WTC11 (cell line): ENCODE measurements at regions not wholly inside any gene's neighbourhood (a gene's known extent, or its start where the extent isn't known, plus 50 kb on each side); places are given as distances from the start of the nearest gene placed in this dataset.

Experiments used
- ATAC-seq: fragments of 200-7000 bp; cut with Tn5 transposase; 2 replicates; pipeline ENCODE4 v1.10.0; 2021; ENCODE audit warnings: mild to moderate bottlenecking, moderate library complexity
- CTCF ChIA-PET: fragments of 300-600 bp; sonication (Branson Sonifier 250); formaldehyde crosslinking; loops from one replicate; lab custom pipeline; 2021; ENCODE audit warnings: antibody characterized with exemption; lab: Charles Lee
- POLR2A ChIA-PET: fragments of 350-600 bp; sonication (Branson Sonifier 250); formaldehyde crosslinking; loops from one replicate; lab custom pipeline; 2021; ENCODE audit warnings: antibody characterized with exemption; lab: Charles Lee
- DNase-seq: peaks from one replicate; pipeline ENCODE4 v3.0.0; 2021; ENCODE audit warnings: low spot score
- H3K27ac Mint-ChIP-seq: 2 replicates; pipeline ENCODE4 v1.8.0; 2021; ENCODE audit warnings: mixed read lengths
- H3K27me3 Mint-ChIP-seq: 2 replicates; pipeline ENCODE4 v1.8.0; 2021; ENCODE audit warnings: low read depth, mild to moderate bottlenecking, moderate library complexity, mixed read lengths
- H3K36me3 Mint-ChIP-seq: 2 replicates; pipeline ENCODE4 v1.8.0; 2021; ENCODE audit warnings: mixed read lengths
- H3K4me1 Mint-ChIP-seq: 2 replicates; pipeline ENCODE4 v1.8.0; 2022; ENCODE audit warnings: mixed read lengths
- H3K4me3 Mint-ChIP-seq: 2 replicates; pipeline ENCODE4 v1.8.0; 2021; ENCODE audit warnings: mild to moderate bottlenecking, moderate library complexity, mixed read lengths
- H3K9me3 Mint-ChIP-seq: 2 replicates; pipeline ENCODE4 v1.8.0; 2021; ENCODE audit warnings: mixed read lengths
- ATF1 ChIP-seq: sonication (generic); formaldehyde crosslinking; IDR thresholded peaks from 2 replicates; pipeline ENCODE4 v1.8.1; 2023; ENCODE audit warnings: mild to moderate bottlenecking, moderate library complexity, missing genetic modification reagents
- FOXJ3 ChIP-seq: sonication (generic); formaldehyde crosslinking; IDR thresholded peaks from 2 replicates; pipeline ENCODE4 v1.9.0; 2021; ENCODE audit warnings: missing genetic modification reagents, mild to moderate bottlenecking, borderline replicate concordance
- GTF2I ChIP-seq: fragments of 250-450 bp; sonication (Bioruptor Pico); conservative IDR thresholded peaks from 2 replicates; pipeline ENCODE4 v1.4.0; 2021; ENCODE audit warnings: mild to moderate bottlenecking
- JAZF1 ChIP-seq: fragments of 250-450 bp; sonication (Bioruptor Pico); IDR thresholded peaks from 2 replicates; pipeline ENCODE4 v1.9.0; 2021; ENCODE audit warnings: moderate library complexity, mild to moderate bottlenecking, inconsistent platforms
- RELA ChIP-seq: sonication (generic); formaldehyde crosslinking; IDR thresholded peaks from 2 replicates; pipeline ENCODE4 v1.8.1; 2022; ENCODE audit warnings: missing genetic modification reagents, mild to moderate bottlenecking, borderline replicate concordance
- SOX15 ChIP-seq: fragments of 250-450 bp; sonication (Bioruptor Pico); IDR thresholded peaks from 2 replicates; pipeline ENCODE4 v1.9.0; 2021; ENCODE audit warnings: mild to moderate bottlenecking
- TCF7 ChIP-seq: sonication (generic); formaldehyde crosslinking; IDR thresholded peaks from 2 replicates; pipeline ENCODE4 v1.8.0; 2022; ENCODE audit warnings: mild to moderate bottlenecking, low read depth, missing genetic modification reagents, moderate library complexity
- TEAD4 ChIP-seq: sonication (generic); formaldehyde crosslinking; IDR thresholded peaks from 2 replicates; pipeline ENCODE4 v1.8.0; 2022; ENCODE audit warnings: mild to moderate bottlenecking, missing genetic modification reagents
- ZNF317 ChIP-seq: sonication (generic); formaldehyde crosslinking; IDR thresholded peaks from 2 replicates; pipeline ENCODE4 v1.8.1; 2023; ENCODE audit warnings: low read depth, mild to moderate bottlenecking, moderate library complexity, missing genetic modification reagents, borderline replicate concordance
- ZNF396 ChIP-seq: fragments of 250-450 bp; sonication (Bioruptor Pico); IDR thresholded peaks from 2 replicates; pipeline ENCODE4 v1.8.0; 2021; ENCODE audit warnings: mild to moderate bottlenecking, moderate library complexity, borderline replicate concordance
- TF ChIP-seq, protein P1 (sequence below): sonication (generic); formaldehyde crosslinking; IDR thresholded peaks from 2 replicates; pipeline ENCODE4 v1.8.0; 2023; ENCODE audit warnings: mild to moderate bottlenecking, missing genetic modification reagents
- TF ChIP-seq, protein P2 (sequence below): sonication (generic); formaldehyde crosslinking; IDR thresholded peaks from 2 replicates; pipeline ENCODE4 v1.8.1; 2023; ENCODE audit warnings: mild to moderate bottlenecking, missing genetic modification reagents
- TF ChIP-seq, protein P3 (sequence below): fragments of 250-450 bp; sonication (Bioruptor Pico); IDR thresholded peaks from 2 replicates; pipeline ENCODE4 v1.9.0; 2021; ENCODE audit warnings: mild to moderate bottlenecking, borderline replicate concordance
- TF ChIP-seq, protein P4 (sequence below): sonication (generic); formaldehyde crosslinking; IDR thresholded peaks from 2 replicates; pipeline ENCODE4 v1.8.1; 2023; ENCODE audit warnings: mild to moderate bottlenecking, moderate library complexity, missing genetic modification reagents
- TF ChIP-seq, protein P5 (sequence below): sonication (generic); formaldehyde crosslinking; IDR thresholded peaks from 2 replicates; pipeline ENCODE4 v1.8.1; 2022; ENCODE audit warnings: missing genetic modification reagents, borderline replicate concordance
- TF ChIP-seq, protein P6 (sequence below): fragments of 200-600 bp; IDR thresholded peaks from 2 replicates; pipeline ENCODE4 v1.8.0; 2022; ENCODE audit warnings: antibody characterized with exemption

DNA sequence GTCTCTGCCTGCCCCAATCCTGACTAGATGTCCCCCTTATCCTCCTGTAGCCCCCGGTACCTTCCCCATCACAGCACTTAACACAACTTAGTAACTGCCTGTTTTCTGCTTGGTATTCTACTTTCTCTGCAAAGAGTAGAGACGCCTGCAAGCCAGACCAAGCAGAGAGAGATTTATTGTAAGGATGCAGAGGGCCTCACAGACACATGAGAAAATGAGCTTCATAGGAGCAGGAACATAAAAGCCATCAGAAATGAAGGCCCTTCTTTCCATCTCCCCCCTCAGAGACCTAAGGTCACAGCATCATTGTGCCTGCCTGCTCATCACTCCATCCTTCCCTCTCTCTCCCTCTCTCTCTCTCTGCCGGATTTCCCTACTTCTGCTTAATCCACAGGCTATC is 305.7 kb upstream of the NOCT start:
- peaks cover 4% of the 10 kb centered on the region; the same call in 1 of the 2 replicates for H3K9me3 Mint-ChIP-seq
- ATAC-seq (no peak), DNase-seq (no peak)
- ChIA-PET CTCF (no interaction called here), POLR2A (no interaction called here)
- no peaks in the 10 kb centered on the region; the same call in 1 of the 2 replicates for H3K4me1 Mint-ChIP-seq
- H3K27me3 Mint-ChIP-seq: no peaks in the 10 kb centered on the region; the same call in 1 of the 2 replicates
- H3K36me3 Mint-ChIP-seq: no peaks in the 10 kb centered on the region
- TF ChIP-seq ATF1 (CRISPR knock-in tag): no peak
- no peak for TF ChIP-seq TEAD4 (CRISPR knock-in tag)
- TF ChIP-seq, protein P1, sequence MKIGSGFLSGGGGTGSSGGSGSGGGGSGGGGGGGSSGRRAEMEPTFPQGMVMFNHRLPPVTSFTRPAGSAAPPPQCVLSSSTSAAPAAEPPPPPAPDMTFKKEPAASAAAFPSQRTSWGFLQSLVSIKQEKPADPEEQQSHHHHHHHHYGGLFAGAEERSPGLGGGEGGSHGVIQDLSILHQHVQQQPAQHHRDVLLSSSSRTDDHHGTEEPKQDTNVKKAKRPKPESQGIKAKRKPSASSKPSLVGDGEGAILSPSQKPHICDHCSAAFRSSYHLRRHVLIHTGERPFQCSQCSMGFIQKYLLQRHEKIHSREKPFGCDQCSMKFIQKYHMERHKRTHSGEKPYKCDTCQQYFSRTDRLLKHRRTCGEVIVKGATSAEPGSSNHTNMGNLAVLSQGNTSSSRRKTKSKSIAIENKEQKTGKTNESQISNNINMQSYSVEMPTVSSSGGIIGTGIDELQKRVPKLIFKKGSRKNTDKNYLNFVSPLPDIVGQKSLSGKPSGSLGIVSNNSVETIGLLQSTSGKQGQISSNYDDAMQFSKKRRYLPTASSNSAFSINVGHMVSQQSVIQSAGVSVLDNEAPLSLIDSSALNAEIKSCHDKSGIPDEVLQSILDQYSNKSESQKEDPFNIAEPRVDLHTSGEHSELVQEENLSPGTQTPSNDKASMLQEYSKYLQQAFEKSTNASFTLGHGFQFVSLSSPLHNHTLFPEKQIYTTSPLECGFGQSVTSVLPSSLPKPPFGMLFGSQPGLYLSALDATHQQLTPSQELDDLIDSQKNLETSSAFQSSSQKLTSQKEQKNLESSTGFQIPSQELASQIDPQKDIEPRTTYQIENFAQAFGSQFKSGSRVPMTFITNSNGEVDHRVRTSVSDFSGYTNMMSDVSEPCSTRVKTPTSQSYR (CRISPR knock-in tag): no peak
- TF ChIP-seq, protein P2, sequence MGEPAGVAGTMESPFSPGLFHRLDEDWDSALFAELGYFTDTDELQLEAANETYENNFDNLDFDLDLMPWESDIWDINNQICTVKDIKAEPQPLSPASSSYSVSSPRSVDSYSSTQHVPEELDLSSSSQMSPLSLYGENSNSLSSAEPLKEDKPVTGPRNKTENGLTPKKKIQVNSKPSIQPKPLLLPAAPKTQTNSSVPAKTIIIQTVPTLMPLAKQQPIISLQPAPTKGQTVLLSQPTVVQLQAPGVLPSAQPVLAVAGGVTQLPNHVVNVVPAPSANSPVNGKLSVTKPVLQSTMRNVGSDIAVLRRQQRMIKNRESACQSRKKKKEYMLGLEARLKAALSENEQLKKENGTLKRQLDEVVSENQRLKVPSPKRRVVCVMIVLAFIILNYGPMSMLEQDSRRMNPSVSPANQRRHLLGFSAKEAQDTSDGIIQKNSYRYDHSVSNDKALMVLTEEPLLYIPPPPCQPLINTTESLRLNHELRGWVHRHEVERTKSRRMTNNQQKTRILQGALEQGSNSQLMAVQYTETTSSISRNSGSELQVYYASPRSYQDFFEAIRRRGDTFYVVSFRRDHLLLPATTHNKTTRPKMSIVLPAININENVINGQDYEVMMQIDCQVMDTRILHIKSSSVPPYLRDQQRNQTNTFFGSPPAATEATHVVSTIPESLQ (CRISPR knock-in tag): no peak
- no peak for TF ChIP-seq JAZF1
- no peak for TF ChIP-seq RELA
- TF ChIP-seq, protein P3, sequence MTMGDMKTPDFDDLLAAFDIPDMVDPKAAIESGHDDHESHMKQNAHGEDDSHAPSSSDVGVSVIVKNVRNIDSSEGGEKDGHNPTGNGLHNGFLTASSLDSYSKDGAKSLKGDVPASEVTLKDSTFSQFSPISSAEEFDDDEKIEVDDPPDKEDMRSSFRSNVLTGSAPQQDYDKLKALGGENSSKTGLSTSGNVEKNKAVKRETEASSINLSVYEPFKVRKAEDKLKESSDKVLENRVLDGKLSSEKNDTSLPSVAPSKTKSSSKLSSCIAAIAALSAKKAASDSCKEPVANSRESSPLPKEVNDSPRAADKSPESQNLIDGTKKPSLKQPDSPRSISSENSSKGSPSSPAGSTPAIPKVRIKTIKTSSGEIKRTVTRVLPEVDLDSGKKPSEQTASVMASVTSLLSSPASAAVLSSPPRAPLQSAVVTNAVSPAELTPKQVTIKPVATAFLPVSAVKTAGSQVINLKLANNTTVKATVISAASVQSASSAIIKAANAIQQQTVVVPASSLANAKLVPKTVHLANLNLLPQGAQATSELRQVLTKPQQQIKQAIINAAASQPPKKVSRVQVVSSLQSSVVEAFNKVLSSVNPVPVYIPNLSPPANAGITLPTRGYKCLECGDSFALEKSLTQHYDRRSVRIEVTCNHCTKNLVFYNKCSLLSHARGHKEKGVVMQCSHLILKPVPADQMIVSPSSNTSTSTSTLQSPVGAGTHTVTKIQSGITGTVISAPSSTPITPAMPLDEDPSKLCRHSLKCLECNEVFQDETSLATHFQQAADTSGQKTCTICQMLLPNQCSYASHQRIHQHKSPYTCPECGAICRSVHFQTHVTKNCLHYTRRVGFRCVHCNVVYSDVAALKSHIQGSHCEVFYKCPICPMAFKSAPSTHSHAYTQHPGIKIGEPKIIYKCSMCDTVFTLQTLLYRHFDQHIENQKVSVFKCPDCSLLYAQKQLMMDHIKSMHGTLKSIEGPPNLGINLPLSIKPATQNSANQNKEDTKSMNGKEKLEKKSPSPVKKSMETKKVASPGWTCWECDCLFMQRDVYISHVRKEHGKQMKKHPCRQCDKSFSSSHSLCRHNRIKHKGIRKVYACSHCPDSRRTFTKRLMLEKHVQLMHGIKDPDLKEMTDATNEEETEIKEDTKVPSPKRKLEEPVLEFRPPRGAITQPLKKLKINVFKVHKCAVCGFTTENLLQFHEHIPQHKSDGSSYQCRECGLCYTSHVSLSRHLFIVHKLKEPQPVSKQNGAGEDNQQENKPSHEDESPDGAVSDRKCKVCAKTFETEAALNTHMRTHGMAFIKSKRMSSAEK (CRISPR knock-in tag): no peak
- TF ChIP-seq FOXJ3 (CRISPR knock-in tag): no peak
- TF ChIP-seq ZNF317 (CRISPR knock-in tag): no peak
- no peak for TF ChIP-seq SOX15 (CRISPR knock-in tag)
- no peak for TF ChIP-seq GTF2I (CRISPR knock-in tag)
- TF ChIP-seq ZNF396 (CRISPR knock-in tag): no peak
- no peak for TF ChIP-seq TCF7
- TF ChIP-seq, protein P4, sequence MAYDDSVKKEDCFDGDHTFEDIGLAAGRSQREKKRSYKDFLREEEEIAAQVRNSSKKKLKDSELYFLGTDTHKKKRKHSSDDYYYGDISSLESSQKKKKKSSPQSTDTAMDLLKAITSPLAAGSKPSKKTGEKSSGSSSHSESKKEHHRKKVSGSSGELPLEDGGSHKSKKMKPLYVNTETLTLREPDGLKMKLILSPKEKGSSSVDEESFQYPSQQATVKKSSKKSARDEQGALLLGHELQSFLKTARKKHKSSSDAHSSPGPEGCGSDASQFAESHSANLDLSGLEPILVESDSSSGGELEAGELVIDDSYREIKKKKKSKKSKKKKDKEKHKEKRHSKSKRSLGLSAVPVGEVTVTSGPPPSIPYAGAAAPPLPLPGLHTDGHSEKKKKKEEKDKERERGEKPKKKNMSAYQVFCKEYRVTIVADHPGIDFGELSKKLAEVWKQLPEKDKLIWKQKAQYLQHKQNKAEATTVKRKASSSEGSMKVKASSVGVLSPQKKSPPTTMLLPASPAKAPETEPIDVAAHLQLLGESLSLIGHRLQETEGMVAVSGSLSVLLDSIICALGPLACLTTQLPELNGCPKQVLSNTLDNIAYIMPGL: no peak
- TF ChIP-seq, protein P5, sequence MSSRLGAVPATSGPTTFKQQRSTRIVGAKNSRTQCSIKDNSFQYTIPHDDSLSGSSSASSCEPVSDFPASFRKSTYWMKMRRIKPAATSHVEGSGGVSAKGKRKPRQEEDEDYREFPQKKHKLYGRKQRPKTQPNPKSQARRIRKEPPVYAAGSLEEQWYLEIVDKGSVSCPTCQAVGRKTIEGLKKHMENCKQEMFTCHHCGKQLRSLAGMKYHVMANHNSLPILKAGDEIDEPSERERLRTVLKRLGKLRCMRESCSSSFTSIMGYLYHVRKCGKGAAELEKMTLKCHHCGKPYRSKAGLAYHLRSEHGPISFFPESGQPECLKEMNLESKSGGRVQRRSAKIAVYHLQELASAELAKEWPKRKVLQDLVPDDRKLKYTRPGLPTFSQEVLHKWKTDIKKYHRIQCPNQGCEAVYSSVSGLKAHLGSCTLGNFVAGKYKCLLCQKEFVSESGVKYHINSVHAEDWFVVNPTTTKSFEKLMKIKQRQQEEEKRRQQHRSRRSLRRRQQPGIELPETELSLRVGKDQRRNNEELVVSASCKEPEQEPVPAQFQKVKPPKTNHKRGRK: no peak
- TF ChIP-seq, protein P6, sequence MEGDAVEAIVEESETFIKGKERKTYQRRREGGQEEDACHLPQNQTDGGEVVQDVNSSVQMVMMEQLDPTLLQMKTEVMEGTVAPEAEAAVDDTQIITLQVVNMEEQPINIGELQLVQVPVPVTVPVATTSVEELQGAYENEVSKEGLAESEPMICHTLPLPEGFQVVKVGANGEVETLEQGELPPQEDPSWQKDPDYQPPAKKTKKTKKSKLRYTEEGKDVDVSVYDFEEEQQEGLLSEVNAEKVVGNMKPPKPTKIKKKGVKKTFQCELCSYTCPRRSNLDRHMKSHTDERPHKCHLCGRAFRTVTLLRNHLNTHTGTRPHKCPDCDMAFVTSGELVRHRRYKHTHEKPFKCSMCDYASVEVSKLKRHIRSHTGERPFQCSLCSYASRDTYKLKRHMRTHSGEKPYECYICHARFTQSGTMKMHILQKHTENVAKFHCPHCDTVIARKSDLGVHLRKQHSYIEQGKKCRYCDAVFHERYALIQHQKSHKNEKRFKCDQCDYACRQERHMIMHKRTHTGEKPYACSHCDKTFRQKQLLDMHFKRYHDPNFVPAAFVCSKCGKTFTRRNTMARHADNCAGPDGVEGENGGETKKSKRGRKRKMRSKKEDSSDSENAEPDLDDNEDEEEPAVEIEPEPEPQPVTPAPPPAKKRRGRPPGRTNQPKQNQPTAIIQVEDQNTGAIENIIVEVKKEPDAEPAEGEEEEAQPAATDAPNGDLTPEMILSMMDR: no peak
- no peak overlapping the region for H3K27ac Mint-ChIP-seq
- no peak overlapping the region for H3K4me3 Mint-ChIP-seq
